GM19463 (cell line): ENCODE measurements at regions not wholly inside any gene's neighbourhood (a gene's known extent, or its start where the extent isn't known, plus 50 kb on each side); places are given as distances from the start of the nearest gene placed in this dataset.
"Not testable (repeated sequence)": the region's sequence is repeated elsewhere in the genome, so short reads cannot be mapped to it uniquely, and the experiment has no call there.

Source experiments
- ATAC-seq: cut with Tn5 transposase; IDR thresholded peaks from one replicate; pipeline ENCODE4 v1.9.1; 2021; ENCODE audit warnings: mild to moderate bottlenecking, moderate library complexity; ENCODE audit not compliant: unreplicated experiment

- ATAC-seq, result no peak
Measured at GRCh38 chr17:51347851-51348584, 87.7 kb downstream of the UTP18 start.

GRCh38 chr17:51351080-51351479 lies 90.7 kb downstream of the UTP18 start:
- no peak for ATAC-seq

GRCh38 chr17:51351890-51352289 lies 91.5 kb downstream of the UTP18 start:
- no peak for ATAC-seq

GRCh38 chr17:51352798-51353197 lies 92.5 kb downstream of the UTP18 start:
- no peak for ATAC-seq

- no peak for ATAC-seq
Measured at GRCh38 chr17:51353296-51353695, 93.0 kb downstream of the UTP18 start.

- ATAC-seq, result no peak
Measured at GRCh38 chr17:51354936-51355335, 94.6 kb downstream of the UTP18 start.

- no peak for ATAC-seq
Measured at GRCh38 chr17:51355441-51356410, 95.4 kb downstream of the UTP18 start.

GRCh38 chr17:51359055-51359454 lies 98.7 kb downstream of the UTP18 start:
- ATAC-seq, result no peak

GRCh38 chr17:51362811-51363585 lies 102.7 kb downstream of the UTP18 start:
- ATAC-seq, result no peak

- no peak for ATAC-seq
Measured at GRCh38 chr17:51365090-51365489, 104.7 kb downstream of the UTP18 start.

- no peak for ATAC-seq
Measured at GRCh38 chr17:51366866-51367265, 106.5 kb downstream of the UTP18 start.

GRCh38 chr17:51367836-51368235 lies 107.5 kb downstream of the UTP18 start:
- not testable (repeated sequence) for ATAC-seq

GRCh38 chr17:51371732-51372151 lies 111.4 kb downstream of the UTP18 start:
- ATAC-seq, result peak; percentile 51

GRCh38 chr17:51372345-51373004 lies 112.1 kb downstream of the UTP18 start:
- peak; percentile 84 for ATAC-seq

- no peak for ATAC-seq
Measured at GRCh38 chr17:51373489-51374152, 113.3 kb downstream of the UTP18 start.

- no peak for ATAC-seq
Measured at GRCh38 chr17:51374209-51374608, 113.9 kb downstream of the UTP18 start.

GRCh38 chr17:51375771-51376170 lies 115.4 kb downstream of the UTP18 start:
- no peak for ATAC-seq

GRCh38 chr17:51376739-51377138 lies 116.4 kb downstream of the UTP18 start:
- ATAC-seq, result no peak

- no peak for ATAC-seq
Measured at GRCh38 chr17:51381262-51381661, 120.9 kb downstream of the UTP18 start.

GRCh38 chr17:51385208-51385607 lies 124.9 kb downstream of the UTP18 start:
- ATAC-seq, result no peak
